HEK293 (cell line): ENCODE measurements at regions not wholly inside any gene's neighbourhood (a gene's known extent, or its start where the extent isn't known, plus 50 kb on each side); places are given as distances from the start of the nearest gene placed in this dataset.
"Not testable (repeated sequence)": the region's sequence is repeated elsewhere in the genome, so short reads cannot be mapped to it uniquely, and the experiment has no call there.

Experiments
- EGR2 ChIP-seq: fragments of 450-650 bp; formaldehyde crosslinking; IDR thresholded peaks from 2 replicates; pipeline ENCODE4 v1.5.1; 2016; ENCODE audit warnings: low read depth, missing biosample characterization, missing genetic modification characterization
- GLIS2 ChIP-seq: fragments of 450-650 bp; formaldehyde crosslinking; IDR thresholded peaks from 2 replicates; pipeline ENCODE4 v1.5.1; 2016; ENCODE audit warnings: missing biosample characterization, missing genetic modification characterization
- ZBTB21 ChIP-seq: fragments of 450-650 bp; formaldehyde crosslinking; IDR thresholded peaks from 2 replicates; pipeline ENCODE4 v1.5.1; 2017; ENCODE audit warnings: missing biosample characterization, missing genetic modification characterization
- ZEB2 ChIP-seq: fragments of 450-650 bp; formaldehyde crosslinking; IDR thresholded peaks from 2 replicates; pipeline ENCODE4 v1.5.1; 2016; ENCODE audit warnings: missing biosample characterization, missing genetic modification characterization
- ZNF169 ChIP-seq: fragments of 450-650 bp; formaldehyde crosslinking; IDR thresholded peaks from 2 replicates; pipeline ENCODE4 v1.5.1; 2016; ENCODE audit warnings: missing biosample characterization, missing genetic modification characterization
- ZNF426 ChIP-seq: fragments of 450-650 bp; formaldehyde crosslinking; IDR thresholded peaks from 2 replicates; pipeline ENCODE4 v1.5.1; 2017; ENCODE audit warnings: missing biosample characterization, missing genetic modification characterization, mild to moderate bottlenecking, inconsistent platforms, moderate library complexity
- ZNF48 ChIP-seq: fragments of 450-650 bp; formaldehyde crosslinking; IDR thresholded peaks from 2 replicates; pipeline ENCODE4 v1.5.1; 2016; ENCODE audit warnings: missing biosample characterization, missing genetic modification characterization
- ZSCAN23 ChIP-seq: fragments of 450-650 bp; formaldehyde crosslinking; IDR thresholded peaks from 2 replicates; pipeline ENCODE4 v1.5.1; 2016; ENCODE audit warnings: missing biosample characterization, missing genetic modification characterization
- ZXDB ChIP-seq: fragments of 450-650 bp; formaldehyde crosslinking; IDR thresholded peaks from 2 replicates; pipeline ENCODE4 v1.5.1; 2016; ENCODE audit warnings: missing biosample characterization, missing genetic modification characterization
- TF ChIP-seq, protein P1 (sequence below): fragments of 450-650 bp; formaldehyde crosslinking; IDR thresholded peaks from 2 replicates; pipeline ENCODE4 v1.5.1; 2016; ENCODE audit warnings: missing biosample characterization, missing genetic modification characterization

DNA sequence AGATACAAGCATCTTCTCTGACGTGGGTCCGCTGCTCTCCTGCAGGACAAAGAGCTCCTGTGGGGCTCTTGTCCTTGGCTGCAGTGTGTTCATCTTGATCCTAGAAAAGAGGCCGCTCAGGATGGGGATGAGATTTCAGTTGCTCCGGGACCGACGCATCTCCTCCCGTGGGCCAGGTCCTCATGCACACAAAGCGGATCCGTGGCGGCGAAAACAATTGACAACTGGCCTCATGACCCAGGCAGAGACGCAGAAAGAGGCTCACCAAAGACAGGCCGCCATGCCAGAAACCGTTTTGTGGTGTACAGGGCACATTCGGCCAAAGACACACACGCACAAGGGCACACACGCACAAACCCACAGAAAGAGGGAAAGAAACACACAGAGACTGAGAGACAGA lies 200.4 kb downstream of the ZNF716 start:
- TF ChIP-seq, protein P1, sequence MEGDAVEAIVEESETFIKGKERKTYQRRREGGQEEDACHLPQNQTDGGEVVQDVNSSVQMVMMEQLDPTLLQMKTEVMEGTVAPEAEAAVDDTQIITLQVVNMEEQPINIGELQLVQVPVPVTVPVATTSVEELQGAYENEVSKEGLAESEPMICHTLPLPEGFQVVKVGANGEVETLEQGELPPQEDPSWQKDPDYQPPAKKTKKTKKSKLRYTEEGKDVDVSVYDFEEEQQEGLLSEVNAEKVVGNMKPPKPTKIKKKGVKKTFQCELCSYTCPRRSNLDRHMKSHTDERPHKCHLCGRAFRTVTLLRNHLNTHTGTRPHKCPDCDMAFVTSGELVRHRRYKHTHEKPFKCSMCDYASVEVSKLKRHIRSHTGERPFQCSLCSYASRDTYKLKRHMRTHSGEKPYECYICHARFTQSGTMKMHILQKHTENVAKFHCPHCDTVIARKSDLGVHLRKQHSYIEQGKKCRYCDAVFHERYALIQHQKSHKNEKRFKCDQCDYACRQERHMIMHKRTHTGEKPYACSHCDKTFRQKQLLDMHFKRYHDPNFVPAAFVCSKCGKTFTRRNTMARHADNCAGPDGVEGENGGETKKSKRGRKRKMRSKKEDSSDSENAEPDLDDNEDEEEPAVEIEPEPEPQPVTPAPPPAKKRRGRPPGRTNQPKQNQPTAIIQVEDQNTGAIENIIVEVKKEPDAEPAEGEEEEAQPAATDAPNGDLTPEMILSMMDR (tag by site-specific recombination) = not testable (repeated sequence)
- TF ChIP-seq ZNF48 (tag by site-specific recombination); ZSCAN23 (tag by site-specific recombination); ZXDB (tag by site-specific recombination); ZNF169; ZBTB21 (tag by site-specific recombination); EGR2; ZNF426 (tag by site-specific recombination); GLIS2 (tag by site-specific recombination); ZEB2: not testable (repeated sequence)
